Endothelial cell of umbilical vein (primary cell): ENCODE measurements at regions not wholly inside any gene's neighbourhood (a gene's known extent, or its start where the extent isn't known, plus 50 kb on each side); places are given as distances from the start of the nearest gene placed in this dataset.

Experiments used
- EZH2 ChIP-seq: IDR thresholded peaks from 2 replicates; pipeline ENCODE4 v1.6.1; 2012; ENCODE audit warnings: borderline replicate concordance, low read depth, mild to moderate bottlenecking, moderate library complexity, low read length, inconsistent platforms; ENCODE audit not compliant: severe bottlenecking
- MYC ChIP-seq: IDR thresholded peaks from one replicate; pipeline ENCODE4 v1.6.1; 2011; ENCODE audit warnings: mild to moderate bottlenecking, low read depth, low read length
- POLR2A ChIP-seq: IDR thresholded peaks from 2 replicates; pipeline ENCODE4 v1.6.1; 2012; ENCODE audit warnings: low read depth, mild to moderate bottlenecking, control low read depth, low read length
- TF ChIP-seq, protein P1 (sequence below), 2 donors: IDR thresholded peaks; 1 replicate in 1 of 2; 2 replicates in 1 of 2; pipeline ENCODE4 v1.5.1; 2011; ENCODE audit warnings: low read length in 2 of 2, mild to moderate bottlenecking in 2 of 2, moderate library complexity in 2 of 2, control low read depth in 1 of 2, inconsistent platforms in 1 of 2, low read depth in 1 of 2; ENCODE audit not compliant: insufficient read depth in 1 of 2; ENCODE audit errors: extremely low read depth in 1 of 2

GRCh38 chr11:115657586-115657985, 153.4 kb upstream of the CADM1 start:
- TF ChIP-seq, protein P1, sequence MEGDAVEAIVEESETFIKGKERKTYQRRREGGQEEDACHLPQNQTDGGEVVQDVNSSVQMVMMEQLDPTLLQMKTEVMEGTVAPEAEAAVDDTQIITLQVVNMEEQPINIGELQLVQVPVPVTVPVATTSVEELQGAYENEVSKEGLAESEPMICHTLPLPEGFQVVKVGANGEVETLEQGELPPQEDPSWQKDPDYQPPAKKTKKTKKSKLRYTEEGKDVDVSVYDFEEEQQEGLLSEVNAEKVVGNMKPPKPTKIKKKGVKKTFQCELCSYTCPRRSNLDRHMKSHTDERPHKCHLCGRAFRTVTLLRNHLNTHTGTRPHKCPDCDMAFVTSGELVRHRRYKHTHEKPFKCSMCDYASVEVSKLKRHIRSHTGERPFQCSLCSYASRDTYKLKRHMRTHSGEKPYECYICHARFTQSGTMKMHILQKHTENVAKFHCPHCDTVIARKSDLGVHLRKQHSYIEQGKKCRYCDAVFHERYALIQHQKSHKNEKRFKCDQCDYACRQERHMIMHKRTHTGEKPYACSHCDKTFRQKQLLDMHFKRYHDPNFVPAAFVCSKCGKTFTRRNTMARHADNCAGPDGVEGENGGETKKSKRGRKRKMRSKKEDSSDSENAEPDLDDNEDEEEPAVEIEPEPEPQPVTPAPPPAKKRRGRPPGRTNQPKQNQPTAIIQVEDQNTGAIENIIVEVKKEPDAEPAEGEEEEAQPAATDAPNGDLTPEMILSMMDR (IDR thresholded peaks at IDR 0.05; ENCODE audit: extremely low read depth in 1 of 2, insufficient read depth in 1 of 2, low read depth in 1 of 2, low read length in 2 of 2): no peak
- no peak for TF ChIP-seq EZH2
- no peak for TF ChIP-seq POLR2A
- TF ChIP-seq MYC: no peak
